Liver (tissue), 3 donors: ENCODE measurements at regions not wholly inside any gene's neighbourhood (a gene's known extent, or its start where the extent isn't known, plus 50 kb on each side); places are given as distances from the start of the nearest gene placed in this dataset.

Experiments used
- EGR1 ChIP-seq, 2 donors: IDR thresholded peaks; 2 replicates each; pipeline ENCODE4 v1.6.1; 2016 to 2018; ENCODE audit warnings: antibody characterized with exemption in 2 of 2, low read depth in 2 of 2
- JUND ChIP-seq, 2 donors: IDR thresholded peaks; 2 replicates each; pipeline ENCODE4 v1.6.1; 2016; ENCODE audit warnings: antibody characterized with exemption in 2 of 2
- RAD21 ChIP-seq, 2 donors: IDR thresholded peaks; 2 replicates each; pipeline ENCODE4 v1.6.1; 2016; ENCODE audit warnings: antibody characterized with exemption in 2 of 2, mild to moderate bottlenecking in 2 of 2
- RXRA ChIP-seq, 2 donors: IDR thresholded peaks; 2 replicates each; pipeline ENCODE4 v1.6.1; 2017 to 2018; ENCODE audit warnings: antibody characterized with exemption in 2 of 2, mild to moderate bottlenecking in 1 of 2
- TAF1 ChIP-seq: conservative IDR thresholded peaks from 2 replicates; pipeline ENCODE4 v1.6.1; 2016; ENCODE audit warnings: antibody characterized with exemption, mild to moderate bottlenecking
- TF ChIP-seq, protein P1 (sequence below): fragments of 150-350 bp; IDR thresholded peaks from 2 replicates; pipeline ENCODE4 v1.5.1; 2017; ENCODE audit warnings: improper control_type of control experiment, low read depth, low read length; ENCODE audit not compliant: missing input control
- TF ChIP-seq, protein P2 (sequence below): IDR thresholded peaks from 2 replicates; pipeline ENCODE4 v1.6.1; 2016; ENCODE audit warnings: antibody characterized with exemption
- TF ChIP-seq, protein P3 (sequence below): IDR thresholded peaks from 2 replicates; pipeline ENCODE4 v1.6.1; 2016; ENCODE audit warnings: antibody characterized with exemption, mild to moderate bottlenecking
- TF ChIP-seq, protein P4 (sequence below): IDR thresholded peaks from 2 replicates; pipeline ENCODE4 v1.6.1; 2016; ENCODE audit warnings: antibody characterized with exemption
- donor health status: healthy.
- donor health status: healthy.

DNA sequence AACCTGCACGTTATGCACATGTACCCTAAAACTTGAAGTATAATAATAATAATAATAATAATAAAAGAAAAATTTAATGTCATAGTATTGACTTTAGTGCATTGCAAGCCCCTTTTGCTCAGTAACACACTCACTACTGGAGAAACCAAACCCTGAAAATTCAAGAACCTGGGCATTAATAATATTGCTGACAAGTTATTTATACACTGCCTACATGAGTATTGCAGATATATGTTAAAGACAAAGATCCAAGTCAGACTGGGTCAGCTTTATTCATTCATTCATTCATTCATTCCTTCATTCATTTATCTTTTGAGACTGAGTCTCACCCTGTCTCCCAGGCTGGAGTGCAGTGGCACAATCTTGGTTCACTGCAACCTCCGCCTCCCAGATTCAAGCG is 1711.2 kb downstream of the TP53TG3F start:
- TF ChIP-seq JUND (IDR thresholded peaks at IDR 0.05) (no peak), TAF1 (no peak), RXRA (IDR thresholded peaks at IDR 0.05) (no peak), EGR1 (IDR thresholded peaks at IDR 0.05; ENCODE audit: low read depth in 2 of 2) (no peak), RAD21 (IDR thresholded peaks at IDR 0.05) (no peak)
- TF ChIP-seq, protein P1, sequence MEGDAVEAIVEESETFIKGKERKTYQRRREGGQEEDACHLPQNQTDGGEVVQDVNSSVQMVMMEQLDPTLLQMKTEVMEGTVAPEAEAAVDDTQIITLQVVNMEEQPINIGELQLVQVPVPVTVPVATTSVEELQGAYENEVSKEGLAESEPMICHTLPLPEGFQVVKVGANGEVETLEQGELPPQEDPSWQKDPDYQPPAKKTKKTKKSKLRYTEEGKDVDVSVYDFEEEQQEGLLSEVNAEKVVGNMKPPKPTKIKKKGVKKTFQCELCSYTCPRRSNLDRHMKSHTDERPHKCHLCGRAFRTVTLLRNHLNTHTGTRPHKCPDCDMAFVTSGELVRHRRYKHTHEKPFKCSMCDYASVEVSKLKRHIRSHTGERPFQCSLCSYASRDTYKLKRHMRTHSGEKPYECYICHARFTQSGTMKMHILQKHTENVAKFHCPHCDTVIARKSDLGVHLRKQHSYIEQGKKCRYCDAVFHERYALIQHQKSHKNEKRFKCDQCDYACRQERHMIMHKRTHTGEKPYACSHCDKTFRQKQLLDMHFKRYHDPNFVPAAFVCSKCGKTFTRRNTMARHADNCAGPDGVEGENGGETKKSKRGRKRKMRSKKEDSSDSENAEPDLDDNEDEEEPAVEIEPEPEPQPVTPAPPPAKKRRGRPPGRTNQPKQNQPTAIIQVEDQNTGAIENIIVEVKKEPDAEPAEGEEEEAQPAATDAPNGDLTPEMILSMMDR, result no peak
- TF ChIP-seq, protein P2, sequence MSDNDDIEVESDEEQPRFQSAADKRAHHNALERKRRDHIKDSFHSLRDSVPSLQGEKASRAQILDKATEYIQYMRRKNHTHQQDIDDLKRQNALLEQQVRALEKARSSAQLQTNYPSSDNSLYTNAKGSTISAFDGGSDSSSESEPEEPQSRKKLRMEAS, result no peak
- TF ChIP-seq, protein P3, sequence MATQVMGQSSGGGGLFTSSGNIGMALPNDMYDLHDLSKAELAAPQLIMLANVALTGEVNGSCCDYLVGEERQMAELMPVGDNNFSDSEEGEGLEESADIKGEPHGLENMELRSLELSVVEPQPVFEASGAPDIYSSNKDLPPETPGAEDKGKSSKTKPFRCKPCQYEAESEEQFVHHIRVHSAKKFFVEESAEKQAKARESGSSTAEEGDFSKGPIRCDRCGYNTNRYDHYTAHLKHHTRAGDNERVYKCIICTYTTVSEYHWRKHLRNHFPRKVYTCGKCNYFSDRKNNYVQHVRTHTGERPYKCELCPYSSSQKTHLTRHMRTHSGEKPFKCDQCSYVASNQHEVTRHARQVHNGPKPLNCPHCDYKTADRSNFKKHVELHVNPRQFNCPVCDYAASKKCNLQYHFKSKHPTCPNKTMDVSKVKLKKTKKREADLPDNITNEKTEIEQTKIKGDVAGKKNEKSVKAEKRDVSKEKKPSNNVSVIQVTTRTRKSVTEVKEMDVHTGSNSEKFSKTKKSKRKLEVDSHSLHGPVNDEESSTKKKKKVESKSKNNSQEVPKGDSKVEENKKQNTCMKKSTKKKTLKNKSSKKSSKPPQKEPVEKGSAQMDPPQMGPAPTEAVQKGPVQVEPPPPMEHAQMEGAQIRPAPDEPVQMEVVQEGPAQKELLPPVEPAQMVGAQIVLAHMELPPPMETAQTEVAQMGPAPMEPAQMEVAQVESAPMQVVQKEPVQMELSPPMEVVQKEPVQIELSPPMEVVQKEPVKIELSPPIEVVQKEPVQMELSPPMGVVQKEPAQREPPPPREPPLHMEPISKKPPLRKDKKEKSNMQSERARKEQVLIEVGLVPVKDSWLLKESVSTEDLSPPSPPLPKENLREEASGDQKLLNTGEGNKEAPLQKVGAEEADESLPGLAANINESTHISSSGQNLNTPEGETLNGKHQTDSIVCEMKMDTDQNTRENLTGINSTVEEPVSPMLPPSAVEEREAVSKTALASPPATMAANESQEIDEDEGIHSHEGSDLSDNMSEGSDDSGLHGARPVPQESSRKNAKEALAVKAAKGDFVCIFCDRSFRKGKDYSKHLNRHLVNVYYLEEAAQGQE, result no peak
- TF ChIP-seq, protein P4, sequence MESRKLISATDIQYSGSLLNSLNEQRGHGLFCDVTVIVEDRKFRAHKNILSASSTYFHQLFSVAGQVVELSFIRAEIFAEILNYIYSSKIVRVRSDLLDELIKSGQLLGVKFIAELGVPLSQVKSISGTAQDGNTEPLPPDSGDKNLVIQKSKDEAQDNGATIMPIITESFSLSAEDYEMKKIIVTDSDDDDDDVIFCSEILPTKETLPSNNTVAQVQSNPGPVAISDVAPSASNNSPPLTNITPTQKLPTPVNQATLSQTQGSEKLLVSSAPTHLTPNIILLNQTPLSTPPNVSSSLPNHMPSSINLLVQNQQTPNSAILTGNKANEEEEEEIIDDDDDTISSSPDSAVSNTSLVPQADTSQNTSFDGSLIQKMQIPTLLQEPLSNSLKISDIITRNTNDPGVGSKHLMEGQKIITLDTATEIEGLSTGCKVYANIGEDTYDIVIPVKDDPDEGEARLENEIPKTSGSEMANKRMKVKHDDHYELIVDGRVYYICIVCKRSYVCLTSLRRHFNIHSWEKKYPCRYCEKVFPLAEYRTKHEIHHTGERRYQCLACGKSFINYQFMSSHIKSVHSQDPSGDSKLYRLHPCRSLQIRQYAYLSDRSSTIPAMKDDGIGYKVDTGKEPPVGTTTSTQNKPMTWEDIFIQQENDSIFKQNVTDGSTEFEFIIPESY, result no peak
